ENCODE measurements at regions not wholly inside any gene's neighbourhood (a gene's known extent, or its start where the extent isn't known, plus 50 kb on each side); places are given as distances from the start of the nearest gene placed in this dataset.

DNA sequence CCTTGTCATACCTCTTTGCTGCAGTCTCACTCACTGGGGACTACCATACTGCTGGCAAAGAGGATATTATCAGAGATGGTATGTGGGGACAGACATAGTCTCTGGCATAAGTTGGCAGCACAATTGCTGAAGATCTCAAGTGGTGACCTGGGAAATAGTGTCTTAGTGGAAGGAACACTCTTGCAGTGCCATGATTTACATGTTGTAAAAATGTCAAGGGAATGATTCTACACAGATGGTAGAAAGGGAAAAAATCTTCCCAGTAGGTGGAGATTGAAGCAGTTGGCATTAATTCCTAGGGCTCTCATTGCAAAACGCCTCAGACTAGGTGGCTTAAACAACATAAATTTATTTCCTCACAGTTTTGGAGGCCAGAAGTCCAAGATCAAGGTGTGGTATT, 662.2 kb downstream of the DHX35 start:
- Histone ChIP-seq H3K4me3 (ENCODE audit: low read depth, low read length, poor library complexity, severe bottlenecking) (no peak overlapping the region), H3K27me3 (ENCODE audit: insufficient read depth, low read length) (no peaks in the 10 kb centered on the region), H3K4me2 (ENCODE audit: low read length) (no peak overlapping the region), H3K9ac (ENCODE audit: low read length) (no peak overlapping the region), H3K9me3 (ENCODE audit: low read length) (no peaks in the 10 kb centered on the region), H2AFZ (ENCODE audit: low read length) (no peak overlapping the region), H4K20me1 (ENCODE audit: insufficient read depth, low read length) (no peaks in the 10 kb centered on the region), H3K27ac (ENCODE audit: low read depth, low read length, poor library complexity, severe bottlenecking) (no peak overlapping the region), H3K36me3 (ENCODE audit: insufficient read depth, low read length) (no peaks in the 10 kb centered on the region), H3K4me1 (ENCODE audit: insufficient read depth, low read length, severe bottlenecking) (no peaks in the 10 kb centered on the region), H3K9me2 (ENCODE audit: low read depth, low read length) (no peaks in the 10 kb centered on the region), H3F3A (ENCODE audit: insufficient read depth, low read length) (no peaks in the 10 kb centered on the region), H3K79me2 (ENCODE audit: insufficient read depth, low read length) (no peaks in the 10 kb centered on the region)
- no peak for TF ChIP-seq EZH2 (IDR thresholded peaks at IDR 0.05; ENCODE audit: borderline replicate concordance, low read length)
- TF ChIP-seq, protein P1, sequence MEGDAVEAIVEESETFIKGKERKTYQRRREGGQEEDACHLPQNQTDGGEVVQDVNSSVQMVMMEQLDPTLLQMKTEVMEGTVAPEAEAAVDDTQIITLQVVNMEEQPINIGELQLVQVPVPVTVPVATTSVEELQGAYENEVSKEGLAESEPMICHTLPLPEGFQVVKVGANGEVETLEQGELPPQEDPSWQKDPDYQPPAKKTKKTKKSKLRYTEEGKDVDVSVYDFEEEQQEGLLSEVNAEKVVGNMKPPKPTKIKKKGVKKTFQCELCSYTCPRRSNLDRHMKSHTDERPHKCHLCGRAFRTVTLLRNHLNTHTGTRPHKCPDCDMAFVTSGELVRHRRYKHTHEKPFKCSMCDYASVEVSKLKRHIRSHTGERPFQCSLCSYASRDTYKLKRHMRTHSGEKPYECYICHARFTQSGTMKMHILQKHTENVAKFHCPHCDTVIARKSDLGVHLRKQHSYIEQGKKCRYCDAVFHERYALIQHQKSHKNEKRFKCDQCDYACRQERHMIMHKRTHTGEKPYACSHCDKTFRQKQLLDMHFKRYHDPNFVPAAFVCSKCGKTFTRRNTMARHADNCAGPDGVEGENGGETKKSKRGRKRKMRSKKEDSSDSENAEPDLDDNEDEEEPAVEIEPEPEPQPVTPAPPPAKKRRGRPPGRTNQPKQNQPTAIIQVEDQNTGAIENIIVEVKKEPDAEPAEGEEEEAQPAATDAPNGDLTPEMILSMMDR (IDR thresholded peaks at IDR 0.05; ENCODE audit: low read length), result no peak

DNA sequence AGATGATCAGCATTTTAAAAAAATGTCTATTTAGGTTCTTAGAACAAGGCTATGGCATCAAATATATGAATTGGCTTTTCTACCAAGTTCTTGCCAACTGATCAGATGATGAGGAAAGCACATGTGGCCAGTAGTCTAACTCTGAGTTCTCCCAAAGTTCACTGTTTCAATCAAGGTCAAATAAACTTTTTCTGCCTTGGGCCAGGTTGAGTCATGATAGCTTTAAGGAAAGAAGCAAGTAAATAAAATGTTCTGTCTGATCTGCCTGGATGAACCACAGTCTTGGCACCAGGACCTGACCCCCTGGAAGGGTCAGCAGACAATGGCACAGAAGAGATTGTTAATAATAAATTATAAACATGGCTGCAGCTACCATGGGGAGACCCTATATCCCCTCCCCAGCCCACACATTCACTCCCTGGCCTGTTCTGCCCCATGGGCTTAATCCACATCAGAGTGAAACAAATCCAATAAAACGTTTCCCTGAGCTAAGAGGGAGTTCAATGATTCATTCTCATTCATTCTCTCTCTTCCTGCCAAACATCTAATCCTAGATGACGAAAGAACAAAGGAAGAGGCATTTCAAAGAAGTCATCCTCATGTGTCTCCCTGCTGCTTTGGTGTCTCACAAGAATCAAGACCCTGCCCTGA, 661.6 kb downstream of the DHX35 start:
- Histone ChIP-seq H3K4me2 (ENCODE audit: low read length) (no peak overlapping the region), H3K27me3 (ENCODE audit: insufficient read depth, low read length) (no peaks in the 10 kb centered on the region), H3K4me1 (ENCODE audit: insufficient read depth, low read length, severe bottlenecking) (no peaks in the 10 kb centered on the region), H3K36me3 (ENCODE audit: insufficient read depth, low read length) (no peaks in the 10 kb centered on the region), H3K9ac (ENCODE audit: low read length) (no peak overlapping the region), H3K4me3 (ENCODE audit: low read depth, low read length, poor library complexity, severe bottlenecking) (no peak overlapping the region), H2AFZ (ENCODE audit: low read length) (no peak overlapping the region), H3K9me2 (ENCODE audit: low read depth, low read length) (no peaks in the 10 kb centered on the region), H3K79me2 (ENCODE audit: insufficient read depth, low read length) (no peaks in the 10 kb centered on the region), H3K9me3 (ENCODE audit: low read length) (no peaks in the 10 kb centered on the region), H3F3A (ENCODE audit: insufficient read depth, low read length) (no peaks in the 10 kb centered on the region), H4K20me1 (ENCODE audit: insufficient read depth, low read length) (no peaks in the 10 kb centered on the region), H3K27ac (ENCODE audit: low read depth, low read length, poor library complexity, severe bottlenecking) (no peak overlapping the region)
- TF ChIP-seq, protein P1 (IDR thresholded peaks at IDR 0.05; ENCODE audit: low read length), result no peak
- no peak for TF ChIP-seq EZH2 (IDR thresholded peaks at IDR 0.05; ENCODE audit: borderline replicate concordance, low read length)

DNA sequence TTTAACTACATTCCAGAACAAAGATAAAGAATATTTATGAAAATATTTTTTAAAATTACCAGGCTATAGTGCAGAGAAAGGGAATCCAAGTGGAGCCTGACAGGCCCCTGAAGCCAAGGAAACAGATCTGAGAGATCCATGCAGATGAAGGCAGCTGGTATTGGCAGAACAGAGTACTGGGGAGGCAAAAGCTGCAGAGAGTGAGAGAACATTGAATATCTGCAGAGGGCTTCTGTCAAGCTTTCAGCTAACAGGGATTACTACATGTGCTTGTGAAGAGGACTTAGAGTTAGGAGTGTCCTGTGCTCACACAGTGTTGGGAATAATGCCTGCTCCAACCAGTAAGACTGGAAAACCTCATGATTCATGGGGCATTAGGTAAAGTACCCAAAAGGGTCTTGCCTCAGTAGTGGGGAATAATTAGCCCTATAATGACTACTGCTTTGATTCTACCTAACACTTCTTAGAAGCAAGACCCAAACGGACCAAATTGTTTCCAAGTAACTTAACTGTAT, 657.2 kb downstream of the DHX35 start:
- Histone ChIP-seq H3K27me3 (ENCODE audit: insufficient read depth, low read length) (no peaks in the 10 kb centered on the region), H3K4me1 (ENCODE audit: insufficient read depth, low read length, severe bottlenecking) (no peaks in the 10 kb centered on the region), H3K9ac (ENCODE audit: low read length) (no peak overlapping the region), H3F3A (ENCODE audit: insufficient read depth, low read length) (no peaks in the 10 kb centered on the region), H4K20me1 (ENCODE audit: insufficient read depth, low read length) (no peaks in the 10 kb centered on the region), H2AFZ (ENCODE audit: low read length) (no peak overlapping the region), H3K36me3 (ENCODE audit: insufficient read depth, low read length) (no peaks in the 10 kb centered on the region), H3K4me2 (ENCODE audit: low read length) (no peak overlapping the region), H3K9me2 (ENCODE audit: low read depth, low read length) (no peaks in the 10 kb centered on the region), H3K9me3 (ENCODE audit: low read length) (no peaks in the 10 kb centered on the region), H3K79me2 (ENCODE audit: insufficient read depth, low read length) (no peaks in the 10 kb centered on the region), H3K4me3 (ENCODE audit: low read depth, low read length, poor library complexity, severe bottlenecking) (no peak overlapping the region), H3K27ac (ENCODE audit: low read depth, low read length, poor library complexity, severe bottlenecking) (no peak overlapping the region)
- no peak for TF ChIP-seq EZH2 (IDR thresholded peaks at IDR 0.05; ENCODE audit: borderline replicate concordance, low read length)
- TF ChIP-seq, protein P1 (IDR thresholded peaks at IDR 0.05; ENCODE audit: low read length), result no peak
